ENCODE measurements at regions not wholly inside any gene's neighbourhood (a gene's known extent, or its start where the extent isn't known, plus 50 kb on each side); places are given as distances from the start of the nearest gene placed in this dataset.

DNA sequence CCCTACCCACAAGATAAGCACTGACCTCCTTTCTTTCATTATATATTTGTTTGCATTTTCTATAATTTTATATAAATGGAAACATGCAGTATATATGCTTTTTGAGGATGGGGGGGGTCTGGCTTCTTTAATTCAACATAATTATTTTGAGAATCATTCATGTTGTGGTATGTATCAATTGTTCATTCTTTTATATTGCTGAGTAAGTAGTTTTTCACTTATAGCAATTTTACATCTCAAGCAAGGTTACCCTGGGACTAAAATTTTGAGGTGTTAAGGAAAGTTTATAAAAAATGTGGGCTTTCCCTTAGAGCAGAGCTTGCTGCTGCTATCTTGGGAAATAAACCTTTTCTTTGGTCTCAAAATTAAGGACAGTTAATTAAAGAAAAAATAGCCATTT is 89.9 kb upstream of the EGLN3 start:
- no peak overlapping the region for H3K9ac ChIP-seq (ENCODE audit: low read length)
- H4K20me1 ChIP-seq (ENCODE audit: insufficient read depth) = no peaks in the 10 kb centered on the region
- H3K9me2 ChIP-seq (ENCODE audit: insufficient read depth, low read length) = no peaks in the 10 kb centered on the region
- H3K9me3 ChIP-seq (ENCODE audit: low read length) = no peaks in the 10 kb centered on the region
- no peak overlapping the region for H2AFZ ChIP-seq (ENCODE audit: low read depth, low read length)
- TF ChIP-seq MXI1 (conservative IDR thresholded peaks at IDR 0.05; ENCODE audit: poor library complexity, severe bottlenecking) = no peak
- no peak for TF ChIP-seq EZH2 (IDR thresholded peaks at IDR 0.05; ENCODE audit: borderline replicate concordance, insufficient read depth, low read length, poor library complexity, severe bottlenecking)
- TF ChIP-seq POLR2AphosphoS5 (IDR thresholded peaks at IDR 0.05) = no peak
- no peak for TF ChIP-seq RAD21 (conservative IDR thresholded peaks at IDR 0.05)
- no peak for TF ChIP-seq EP300 (conservative IDR thresholded peaks at IDR 0.05; ENCODE audit: poor library complexity, severe bottlenecking)
- H3K79me2 ChIP-seq (replicated peaks; ENCODE audit: insufficient read depth, low read length) = no peaks in the 10 kb centered on the region
- H3K27me3 ChIP-seq (ENCODE audit: insufficient read depth, low read depth, low read length) = no peaks in the 10 kb centered on the region
- no peak overlapping the region for H3K4me3 ChIP-seq (ENCODE audit: low read length)
- H3K27ac ChIP-seq (ENCODE audit: low read length) = no peak overlapping the region
- H3K4me2 ChIP-seq (ENCODE audit: low read length) = no peak overlapping the region
- no peaks in the 10 kb centered on the region for H3K36me3 ChIP-seq (ENCODE audit: insufficient read depth, low read length)
- H3F3A ChIP-seq (ENCODE audit: insufficient read depth, low read length, poor library complexity, severe bottlenecking) = no peaks in the 10 kb centered on the region

DNA sequence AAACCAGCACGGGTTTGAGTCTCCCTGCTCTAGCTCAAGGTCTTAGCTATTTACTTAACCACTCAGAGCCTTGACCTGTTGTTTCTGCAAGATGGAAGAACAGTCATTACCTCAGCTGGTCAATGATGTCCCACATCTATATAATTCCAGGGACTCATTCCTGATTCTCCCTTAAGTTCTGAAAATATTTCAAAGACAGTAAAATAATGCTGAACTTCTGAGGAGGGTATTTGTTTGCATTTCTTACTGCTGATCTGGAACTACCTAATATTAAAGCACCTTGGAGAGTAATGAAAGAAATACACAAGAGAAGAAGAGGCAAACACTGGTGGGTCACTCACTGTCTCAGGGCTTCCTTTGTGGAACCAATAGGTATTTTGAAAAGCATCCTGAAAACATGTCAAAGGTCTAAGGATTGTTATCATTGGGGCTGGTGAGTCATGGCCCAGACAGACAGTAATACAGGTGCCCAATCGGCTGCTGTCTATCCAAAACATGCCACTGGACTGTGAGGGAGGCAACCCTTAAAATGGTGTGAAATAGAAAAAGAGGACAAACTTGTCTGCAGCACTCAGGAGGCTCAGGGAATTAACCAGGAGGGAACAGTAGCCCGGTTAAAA is 88.7 kb upstream of the EGLN3 start:
- Histone ChIP-seq H2AFZ (ENCODE audit: low read depth, low read length) (no peak overlapping the region), H3K9me2 (ENCODE audit: insufficient read depth, low read length) (no peaks in the 10 kb centered on the region), H3F3A (ENCODE audit: insufficient read depth, low read length, poor library complexity, severe bottlenecking) (no peaks in the 10 kb centered on the region), H3K4me2 (ENCODE audit: low read length) (no peak overlapping the region), H4K20me1 (ENCODE audit: insufficient read depth) (no peaks in the 10 kb centered on the region), H3K27me3 (ENCODE audit: insufficient read depth, low read depth, low read length) (no peaks in the 10 kb centered on the region), H3K79me2 (replicated peaks; ENCODE audit: insufficient read depth, low read length) (no peaks in the 10 kb centered on the region), H3K9me3 (ENCODE audit: low read length) (no peaks in the 10 kb centered on the region), H3K9ac (ENCODE audit: low read length) (no peak overlapping the region), H3K4me3 (ENCODE audit: low read length) (no peak overlapping the region), H3K27ac (ENCODE audit: low read length) (no peak overlapping the region), H3K36me3 (ENCODE audit: insufficient read depth, low read length) (no peaks in the 10 kb centered on the region)
- TF ChIP-seq, protein P1, sequence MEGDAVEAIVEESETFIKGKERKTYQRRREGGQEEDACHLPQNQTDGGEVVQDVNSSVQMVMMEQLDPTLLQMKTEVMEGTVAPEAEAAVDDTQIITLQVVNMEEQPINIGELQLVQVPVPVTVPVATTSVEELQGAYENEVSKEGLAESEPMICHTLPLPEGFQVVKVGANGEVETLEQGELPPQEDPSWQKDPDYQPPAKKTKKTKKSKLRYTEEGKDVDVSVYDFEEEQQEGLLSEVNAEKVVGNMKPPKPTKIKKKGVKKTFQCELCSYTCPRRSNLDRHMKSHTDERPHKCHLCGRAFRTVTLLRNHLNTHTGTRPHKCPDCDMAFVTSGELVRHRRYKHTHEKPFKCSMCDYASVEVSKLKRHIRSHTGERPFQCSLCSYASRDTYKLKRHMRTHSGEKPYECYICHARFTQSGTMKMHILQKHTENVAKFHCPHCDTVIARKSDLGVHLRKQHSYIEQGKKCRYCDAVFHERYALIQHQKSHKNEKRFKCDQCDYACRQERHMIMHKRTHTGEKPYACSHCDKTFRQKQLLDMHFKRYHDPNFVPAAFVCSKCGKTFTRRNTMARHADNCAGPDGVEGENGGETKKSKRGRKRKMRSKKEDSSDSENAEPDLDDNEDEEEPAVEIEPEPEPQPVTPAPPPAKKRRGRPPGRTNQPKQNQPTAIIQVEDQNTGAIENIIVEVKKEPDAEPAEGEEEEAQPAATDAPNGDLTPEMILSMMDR (IDR thresholded peaks at IDR 0.05; ENCODE audit: poor library complexity, severe bottlenecking) = no peak
- TF ChIP-seq TAF1 (IDR thresholded peaks at IDR 0.05; ENCODE audit: low read depth) = no peak
- TF ChIP-seq SMC3 (conservative IDR thresholded peaks at IDR 0.05; ENCODE audit: poor library complexity) = no peak
- TF ChIP-seq RAD21 (conservative IDR thresholded peaks at IDR 0.05) = no peak
- no peak for TF ChIP-seq EZH2 (IDR thresholded peaks at IDR 0.05; ENCODE audit: borderline replicate concordance, insufficient read depth, low read length, poor library complexity, severe bottlenecking)
- TF ChIP-seq MXI1 (conservative IDR thresholded peaks at IDR 0.05; ENCODE audit: poor library complexity, severe bottlenecking) = no peak
- TF ChIP-seq EP300 (conservative IDR thresholded peaks at IDR 0.05; ENCODE audit: poor library complexity, severe bottlenecking) = no peak
- TF ChIP-seq, protein P2, sequence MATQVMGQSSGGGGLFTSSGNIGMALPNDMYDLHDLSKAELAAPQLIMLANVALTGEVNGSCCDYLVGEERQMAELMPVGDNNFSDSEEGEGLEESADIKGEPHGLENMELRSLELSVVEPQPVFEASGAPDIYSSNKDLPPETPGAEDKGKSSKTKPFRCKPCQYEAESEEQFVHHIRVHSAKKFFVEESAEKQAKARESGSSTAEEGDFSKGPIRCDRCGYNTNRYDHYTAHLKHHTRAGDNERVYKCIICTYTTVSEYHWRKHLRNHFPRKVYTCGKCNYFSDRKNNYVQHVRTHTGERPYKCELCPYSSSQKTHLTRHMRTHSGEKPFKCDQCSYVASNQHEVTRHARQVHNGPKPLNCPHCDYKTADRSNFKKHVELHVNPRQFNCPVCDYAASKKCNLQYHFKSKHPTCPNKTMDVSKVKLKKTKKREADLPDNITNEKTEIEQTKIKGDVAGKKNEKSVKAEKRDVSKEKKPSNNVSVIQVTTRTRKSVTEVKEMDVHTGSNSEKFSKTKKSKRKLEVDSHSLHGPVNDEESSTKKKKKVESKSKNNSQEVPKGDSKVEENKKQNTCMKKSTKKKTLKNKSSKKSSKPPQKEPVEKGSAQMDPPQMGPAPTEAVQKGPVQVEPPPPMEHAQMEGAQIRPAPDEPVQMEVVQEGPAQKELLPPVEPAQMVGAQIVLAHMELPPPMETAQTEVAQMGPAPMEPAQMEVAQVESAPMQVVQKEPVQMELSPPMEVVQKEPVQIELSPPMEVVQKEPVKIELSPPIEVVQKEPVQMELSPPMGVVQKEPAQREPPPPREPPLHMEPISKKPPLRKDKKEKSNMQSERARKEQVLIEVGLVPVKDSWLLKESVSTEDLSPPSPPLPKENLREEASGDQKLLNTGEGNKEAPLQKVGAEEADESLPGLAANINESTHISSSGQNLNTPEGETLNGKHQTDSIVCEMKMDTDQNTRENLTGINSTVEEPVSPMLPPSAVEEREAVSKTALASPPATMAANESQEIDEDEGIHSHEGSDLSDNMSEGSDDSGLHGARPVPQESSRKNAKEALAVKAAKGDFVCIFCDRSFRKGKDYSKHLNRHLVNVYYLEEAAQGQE (IDR thresholded peaks at IDR 0.05; ENCODE audit: borderline replicate concordance) = no peak
- no peak for TF ChIP-seq POLR2AphosphoS5 (IDR thresholded peaks at IDR 0.05)
